ENCODE measurements at regions not wholly inside any gene's neighbourhood (a gene's known extent, or its start where the extent isn't known, plus 50 kb on each side); places are given as distances from the start of the nearest gene placed in this dataset.
"Not testable (repeated sequence)": the region's sequence is repeated elsewhere in the genome, so short reads cannot be mapped to it uniquely, and the experiment has no call there.

DNA sequence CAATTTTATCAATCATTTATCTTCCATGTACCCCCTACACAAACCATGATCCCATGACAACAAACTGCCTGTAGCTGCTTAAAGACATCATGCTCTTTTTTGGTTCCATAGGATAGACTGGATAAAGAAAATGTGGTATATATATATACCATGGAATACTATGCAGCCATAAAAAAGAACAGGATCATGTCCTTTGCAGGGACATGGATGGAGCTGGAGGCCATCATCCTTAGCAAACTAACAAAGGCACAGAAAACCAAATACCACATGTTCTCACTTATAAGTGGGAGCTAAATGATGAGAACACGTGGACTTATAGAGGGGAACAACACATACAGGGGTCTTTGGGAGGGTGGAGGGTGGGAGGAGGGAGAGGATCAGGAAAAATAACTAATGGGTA, 577.2 kb downstream of the KCNJ2 start:
- DNase-seq: not testable (repeated sequence)

GRCh38 chr17:70750983-70751382, 581.7 kb downstream of the KCNJ2 start:
- no peak for DNase-seq

DNA sequence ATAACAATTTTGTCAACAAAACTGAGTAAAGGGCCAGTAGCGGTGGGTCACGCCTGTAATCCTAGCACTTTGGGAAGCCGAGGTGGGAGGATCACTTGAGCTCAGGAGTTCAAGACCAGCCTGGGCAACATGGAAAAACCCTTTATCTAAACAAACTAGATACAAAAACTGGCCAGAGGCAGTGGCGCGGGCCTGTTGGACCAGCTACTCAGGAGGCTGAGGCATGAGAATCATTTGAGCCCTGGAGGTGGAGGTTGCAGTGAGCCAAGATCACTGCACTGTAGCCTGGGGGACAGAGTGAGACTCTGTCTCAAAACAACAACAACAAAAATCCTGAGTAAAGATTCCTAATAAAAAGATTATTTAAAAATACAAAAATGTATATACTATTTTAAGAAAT, 583.1 kb downstream of the KCNJ2 start:
- not testable (repeated sequence) for DNase-seq

DNA sequence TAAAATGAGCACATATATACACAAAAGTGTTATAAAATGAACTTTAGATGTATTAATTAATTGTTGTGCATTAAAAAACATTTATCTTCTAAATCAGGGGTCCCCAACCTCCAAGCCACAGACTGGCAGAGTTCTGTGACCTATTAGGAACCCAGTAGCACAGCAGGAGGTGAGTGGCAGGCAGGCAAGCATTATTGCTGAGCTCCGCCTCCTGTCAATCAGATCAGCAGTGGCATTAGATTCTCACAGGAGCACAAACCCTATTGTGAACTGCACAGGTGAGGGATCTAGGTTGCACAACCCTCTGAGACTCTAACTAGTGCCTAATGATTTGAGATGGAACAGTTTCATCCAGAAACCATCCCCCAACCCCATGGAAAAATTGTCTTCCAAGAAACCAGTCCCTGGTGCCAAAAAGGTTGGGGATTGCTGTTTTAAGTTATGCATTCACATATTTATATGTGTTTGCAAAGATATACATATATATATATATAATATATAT, 583.7 kb downstream of the KCNJ2 start:
- no peak for DNase-seq

- DNase-seq: no peak
These were observed 593.7 kb downstream of the KCNJ2 start for GRCh38 chr17:70763018-70763417.

GRCh38 chr17:70767102-70767701, 597.9 kb downstream of the KCNJ2 start:
- peak; percentile 20 for DNase-seq

GRCh38 chr17:70769956-70770355, 600.6 kb downstream of the KCNJ2 start:
- no peak for DNase-seq

GRCh38 chr17:70771804-70772386, 602.6 kb downstream of the KCNJ2 start:
- no peak for DNase-seq

- DNase-seq: no peak
These were observed 603.4 kb downstream of the KCNJ2 start for GRCh38 chr17:70772761-70773160.

GRCh38 chr17:70773258-70773657, 603.9 kb downstream of the KCNJ2 start:
- no peak for DNase-seq

GRCh38 chr17:70774339-70775117, 605.2 kb downstream of the KCNJ2 start:
- DNase-seq: no peak

GRCh38 chr17:70775679-70776078, 606.3 kb downstream of the KCNJ2 start:
- no peak for DNase-seq

GRCh38 chr17:70776441-70776840, 607.1 kb downstream of the KCNJ2 start:
- DNase-seq: no peak

- no peak for DNase-seq
These were observed 610.7 kb downstream of the KCNJ2 start for GRCh38 chr17:70780031-70780430.

DNA sequence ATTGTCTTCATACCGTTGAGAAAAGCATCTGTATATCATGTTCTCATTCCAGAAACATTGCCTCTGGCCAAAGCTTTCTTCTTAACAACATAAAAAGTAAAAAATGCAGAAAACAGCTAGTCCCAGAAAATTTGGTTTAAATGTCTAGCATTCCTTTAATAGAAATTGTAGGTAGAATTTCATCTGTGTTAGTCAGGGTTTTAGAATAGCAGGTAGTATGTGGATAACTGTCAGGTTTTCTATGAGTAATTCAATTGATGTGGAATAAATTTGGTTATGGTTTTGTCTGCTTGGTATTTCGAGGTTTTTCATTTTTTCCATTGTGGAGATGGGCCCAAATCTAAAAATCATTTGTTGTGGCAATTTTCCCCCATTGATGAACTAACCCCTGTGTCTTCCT, 616.7 kb downstream of the KCNJ2 start:
- no peak for DNase-seq

- DNase-seq: no peak
These were observed 618.5 kb downstream of the KCNJ2 start for GRCh38 chr17:70787721-70788300.

DNA sequence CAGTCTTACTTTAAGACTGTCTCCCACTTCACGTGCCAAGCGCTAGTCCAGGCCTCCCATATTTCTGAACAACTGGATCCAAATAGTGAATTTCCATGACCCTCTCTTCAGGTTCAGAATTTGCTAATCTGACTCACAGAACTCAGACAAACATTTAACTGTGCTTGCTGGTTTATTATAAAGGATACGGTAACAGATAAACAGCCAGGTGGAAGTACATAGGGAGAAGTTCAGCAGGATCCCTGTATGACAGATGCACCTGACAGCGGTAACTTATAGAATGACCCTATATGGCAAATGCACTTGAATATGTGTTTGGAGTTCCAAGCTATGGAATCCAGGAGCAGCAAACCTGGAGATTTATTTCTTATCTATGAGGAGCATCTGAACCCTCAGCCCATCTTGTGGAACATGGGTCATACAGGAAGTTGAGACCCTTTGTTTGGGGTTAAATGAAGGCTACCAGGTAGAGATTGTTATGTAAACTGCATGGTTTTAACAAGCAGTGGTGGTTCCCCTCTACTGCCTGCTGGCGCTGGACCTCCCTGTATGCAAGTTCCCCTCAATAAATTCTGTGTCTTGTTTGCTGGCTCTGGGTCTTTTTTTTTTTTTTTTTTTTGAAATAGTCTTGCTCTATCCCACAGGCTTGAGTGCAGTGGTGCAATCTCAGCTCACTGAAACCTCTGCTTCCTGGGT, 622.6 kb downstream of the KCNJ2 start:
- no peak for DNase-seq

DNA sequence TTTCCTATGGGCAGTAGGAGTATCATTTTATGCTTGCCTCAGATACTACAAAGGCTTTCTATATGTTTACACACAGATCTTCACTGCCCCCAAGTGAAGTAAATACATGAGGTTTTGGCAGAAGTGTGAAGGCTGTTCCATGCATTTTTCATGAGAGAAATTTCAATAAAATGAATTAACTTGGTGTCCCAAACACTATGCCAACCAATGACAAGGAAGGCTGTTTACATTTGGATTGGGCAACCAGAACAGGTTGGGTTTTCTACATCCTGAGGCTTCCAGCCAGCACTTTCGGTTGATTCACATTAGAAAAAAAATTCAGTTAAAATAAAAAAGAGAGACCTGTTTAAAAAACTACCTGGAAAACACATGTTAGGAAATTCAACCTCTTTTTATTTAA, 625.4 kb downstream of the KCNJ2 start:
- DNase-seq: no peak

- DNase-seq: no peak
These were observed 626.3 kb downstream of the KCNJ2 start for GRCh38 chr17:70795620-70796019.

DNA sequence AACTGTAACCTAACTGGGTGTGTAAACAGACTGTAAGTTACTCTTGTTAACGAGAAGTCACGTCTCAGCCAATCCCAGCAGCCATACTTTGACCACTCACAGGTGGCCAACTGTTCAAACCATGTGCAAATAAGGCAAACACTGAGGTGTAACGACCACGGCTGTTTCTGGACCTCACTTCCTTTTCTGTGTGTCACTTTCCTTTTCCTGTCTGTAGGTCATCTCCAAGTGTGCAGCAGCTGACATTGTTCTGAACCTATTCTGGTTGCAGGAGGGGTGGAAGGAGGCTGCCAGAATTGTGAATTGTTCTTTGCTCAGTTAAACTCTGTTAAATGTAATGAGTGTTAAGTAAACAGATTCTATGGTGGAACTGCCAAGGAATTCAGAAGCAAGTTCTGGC, 627.4 kb downstream of the KCNJ2 start:
- no peak for DNase-seq

GRCh38 chr17:70797166-70797565, 627.8 kb downstream of the KCNJ2 start:
- no peak for DNase-seq

DNA sequence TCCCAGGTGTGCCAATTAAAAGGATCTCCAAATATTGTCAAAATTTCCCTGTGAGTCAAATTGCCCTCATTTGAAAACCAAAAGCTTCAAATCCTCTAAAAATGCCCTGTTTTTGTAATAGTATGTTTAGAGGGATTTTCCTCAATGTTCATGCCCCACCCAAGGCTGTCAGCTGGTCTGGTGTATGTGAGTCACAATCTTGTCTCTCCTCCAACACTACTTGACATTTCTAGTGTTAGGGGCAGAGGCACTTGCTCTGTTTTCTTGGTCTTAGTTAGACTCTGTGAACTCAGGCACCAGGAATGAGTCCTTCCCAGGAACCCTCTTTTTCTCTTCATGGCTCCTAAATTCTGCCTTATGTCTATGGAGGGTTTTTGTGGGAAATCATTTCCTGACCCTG, 634.8 kb downstream of the KCNJ2 start:
- no peak for DNase-seq

DNA sequence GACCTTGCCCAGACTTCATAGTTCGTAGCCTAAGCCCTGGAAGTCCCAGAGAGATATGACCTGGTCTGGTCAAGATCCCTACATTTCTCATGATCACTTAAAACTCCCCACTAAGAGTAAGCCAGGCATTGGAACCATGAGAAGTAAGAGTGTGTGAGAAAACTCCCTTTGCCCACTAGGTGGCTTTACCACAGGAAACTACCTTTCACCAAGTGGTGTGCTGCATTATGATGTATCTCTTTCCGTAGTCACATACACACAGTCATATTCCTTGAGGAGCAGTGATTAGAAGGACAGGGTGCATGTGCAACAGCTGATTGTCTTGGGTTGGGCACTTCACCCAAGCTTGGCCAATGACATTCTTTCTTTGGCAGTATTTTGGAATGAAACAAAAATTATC, 639.3 kb downstream of the KCNJ2 start:
- DNase-seq: no peak

Measured in fibroblast of skin of back (primary cell).